Prostate gland (tissue), 2 donors: ENCODE measurements at regions not wholly inside any gene's neighbourhood (a gene's known extent, or its start where the extent isn't known, plus 50 kb on each side); places are given as distances from the start of the nearest gene placed in this dataset.

ENCODE experiments used
- POLR2A ChIP-seq: fragments of 450-650 bp; IDR thresholded peaks from one replicate; pipeline ENCODE4 v1.6.1; 2016; ENCODE audit warnings: antibody characterized with exemption, mild to moderate bottlenecking
- TF ChIP-seq, protein P1 (sequence below), 4 experiments: fragments of 200-600 bp in 2 of 4; fragments of 450-650 bp in 2 of 4; sonication (generic) in 2 of 4; IDR thresholded peaks; 1 replicate in 3 of 4; 2 replicates in 1 of 4; pipeline ENCODE4 v1.5.1; 2016 to 2019; ENCODE audit warnings: antibody characterized with exemption in 4 of 4, mild to moderate bottlenecking in 2 of 4, moderate library complexity in 2 of 4

DNA sequence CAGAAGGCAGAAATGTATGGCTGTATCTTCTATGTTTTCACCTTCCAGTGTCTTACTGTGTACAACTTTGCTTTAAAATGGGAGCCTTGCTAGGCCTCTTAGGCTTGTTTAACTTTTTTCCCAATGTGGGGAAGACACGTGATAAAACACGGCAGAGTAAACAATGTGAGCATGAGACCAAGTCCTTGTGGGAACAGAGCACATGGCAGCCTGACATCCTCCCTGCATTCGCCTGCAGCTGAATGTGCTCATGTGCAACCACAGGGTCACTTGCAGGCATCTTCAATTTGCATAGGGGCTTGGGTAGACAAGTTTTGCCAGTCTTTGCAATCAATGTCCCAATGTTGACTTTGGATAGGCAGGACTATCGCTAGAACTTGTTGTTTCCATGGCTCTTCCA lies 91.8 kb downstream of the CCNG2 start:
- TF ChIP-seq POLR2A = no peak
- TF ChIP-seq, protein P1, sequence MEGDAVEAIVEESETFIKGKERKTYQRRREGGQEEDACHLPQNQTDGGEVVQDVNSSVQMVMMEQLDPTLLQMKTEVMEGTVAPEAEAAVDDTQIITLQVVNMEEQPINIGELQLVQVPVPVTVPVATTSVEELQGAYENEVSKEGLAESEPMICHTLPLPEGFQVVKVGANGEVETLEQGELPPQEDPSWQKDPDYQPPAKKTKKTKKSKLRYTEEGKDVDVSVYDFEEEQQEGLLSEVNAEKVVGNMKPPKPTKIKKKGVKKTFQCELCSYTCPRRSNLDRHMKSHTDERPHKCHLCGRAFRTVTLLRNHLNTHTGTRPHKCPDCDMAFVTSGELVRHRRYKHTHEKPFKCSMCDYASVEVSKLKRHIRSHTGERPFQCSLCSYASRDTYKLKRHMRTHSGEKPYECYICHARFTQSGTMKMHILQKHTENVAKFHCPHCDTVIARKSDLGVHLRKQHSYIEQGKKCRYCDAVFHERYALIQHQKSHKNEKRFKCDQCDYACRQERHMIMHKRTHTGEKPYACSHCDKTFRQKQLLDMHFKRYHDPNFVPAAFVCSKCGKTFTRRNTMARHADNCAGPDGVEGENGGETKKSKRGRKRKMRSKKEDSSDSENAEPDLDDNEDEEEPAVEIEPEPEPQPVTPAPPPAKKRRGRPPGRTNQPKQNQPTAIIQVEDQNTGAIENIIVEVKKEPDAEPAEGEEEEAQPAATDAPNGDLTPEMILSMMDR (IDR thresholded peaks at IDR 0.05) = no peak
